COLO668 (cell line): ENCODE measurements at regions not wholly inside any gene's neighbourhood (a gene's known extent, or its start where the extent isn't known, plus 50 kb on each side); places are given as distances from the start of the nearest gene placed in this dataset.

Source experiments
- DNase-seq: peaks from one replicate; lab custom pipeline; 2025; ENCODE audit not compliant: unreplicated experiment; lab: John Stamatoyannopoulos, UW

- no peak for DNase-seq
Observed at GRCh38 chr6:101203664-101204063, 189.8 kb upstream of the GRIK2 start.

GRCh38 chr6:101208152-101208551, 185.4 kb upstream of the GRIK2 start:
- DNase-seq = no peak

- no peak for DNase-seq
Observed at GRCh38 chr6:101212640-101213039, 180.9 kb upstream of the GRIK2 start.

- no peak for DNase-seq
Observed at GRCh38 chr6:101222007-101222406, 171.5 kb upstream of the GRIK2 start.

- no peak for DNase-seq
Observed at GRCh38 chr6:101224751-101225150, 168.8 kb upstream of the GRIK2 start.

- peak; percentile 12 for DNase-seq
Observed at GRCh38 chr6:101226677-101227135, 166.8 kb upstream of the GRIK2 start.

GRCh38 chr6:101230866-101231265, 162.6 kb upstream of the GRIK2 start:
- no peak for DNase-seq

- DNase-seq = no peak
Observed at GRCh38 chr6:101231606-101232235, 161.8 kb upstream of the GRIK2 start.

- no peak for DNase-seq
Observed at GRCh38 chr6:101232961-101233360, 160.5 kb upstream of the GRIK2 start.

- DNase-seq = peak; percentile 1
Observed at GRCh38 chr6:101236709-101237108, 156.8 kb upstream of the GRIK2 start.

- DNase-seq = no peak
Observed at GRCh38 chr6:101241442-101241841, 152.1 kb upstream of the GRIK2 start.

GRCh38 chr6:101249470-101249869, 144.0 kb upstream of the GRIK2 start:
- DNase-seq = no peak

GRCh38 chr6:101257163-101257562, 136.3 kb upstream of the GRIK2 start:
- no peak for DNase-seq

GRCh38 chr6:101259505-101259904, 134.0 kb upstream of the GRIK2 start:
- no peak for DNase-seq

- DNase-seq = no peak
Observed at GRCh38 chr6:101263596-101263995, 129.9 kb upstream of the GRIK2 start.

- DNase-seq = no peak
Observed at GRCh38 chr6:101266063-101266462, 127.4 kb upstream of the GRIK2 start.

- no peak for DNase-seq
Observed at GRCh38 chr6:101268541-101268940, 125.0 kb upstream of the GRIK2 start.

GRCh38 chr6:101275251-101275650, 118.3 kb upstream of the GRIK2 start:
- DNase-seq = no peak

GRCh38 chr6:101276066-101276465, 117.4 kb upstream of the GRIK2 start:
- no peak for DNase-seq

- no peak for DNase-seq
Observed at GRCh38 chr6:101279410-101279809, 114.1 kb upstream of the GRIK2 start.

- DNase-seq = no peak
Observed at GRCh38 chr6:101281266-101281665, 112.2 kb upstream of the GRIK2 start.

- no peak for DNase-seq
Observed at GRCh38 chr6:101284131-101284530, 109.4 kb upstream of the GRIK2 start.

- DNase-seq = no peak
Observed at GRCh38 chr6:101286146-101286545, 107.4 kb upstream of the GRIK2 start.
